SHP77 (cell line): ENCODE measurements at regions not wholly inside any gene's neighbourhood (a gene's known extent, or its start where the extent isn't known, plus 50 kb on each side); places are given as distances from the start of the nearest gene placed in this dataset.
A peak's percentile ranks its signal among the peaks of the same experiment; 100 is the strongest.

ENCODE experiments used
- DNase-seq, 2 experiments: peaks; one replicate each; lab custom pipeline; 2025; lab: John Stamatoyannopoulos, UW

DNA sequence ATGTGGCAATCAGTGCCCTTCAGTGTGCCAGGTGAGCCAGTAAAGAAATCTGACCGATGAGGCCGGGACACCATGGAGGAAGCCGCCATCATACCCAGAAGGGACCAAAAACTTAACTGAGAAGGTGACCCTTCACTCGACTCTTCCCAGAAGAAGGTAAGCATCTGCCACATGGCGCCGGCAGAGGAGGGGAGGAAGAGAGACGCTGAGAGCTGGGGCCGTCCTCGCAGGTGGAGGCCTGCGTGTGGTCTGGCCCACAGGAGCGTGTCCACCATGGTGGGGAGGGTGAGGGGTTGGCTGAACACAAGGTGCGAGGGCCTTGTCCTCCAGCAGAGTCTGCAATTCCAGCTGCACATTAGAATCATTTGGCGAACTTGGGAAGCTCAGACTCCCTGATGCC, 513.1 kb upstream of the RAB6C start:
- DNase-seq = no peak

DNA sequence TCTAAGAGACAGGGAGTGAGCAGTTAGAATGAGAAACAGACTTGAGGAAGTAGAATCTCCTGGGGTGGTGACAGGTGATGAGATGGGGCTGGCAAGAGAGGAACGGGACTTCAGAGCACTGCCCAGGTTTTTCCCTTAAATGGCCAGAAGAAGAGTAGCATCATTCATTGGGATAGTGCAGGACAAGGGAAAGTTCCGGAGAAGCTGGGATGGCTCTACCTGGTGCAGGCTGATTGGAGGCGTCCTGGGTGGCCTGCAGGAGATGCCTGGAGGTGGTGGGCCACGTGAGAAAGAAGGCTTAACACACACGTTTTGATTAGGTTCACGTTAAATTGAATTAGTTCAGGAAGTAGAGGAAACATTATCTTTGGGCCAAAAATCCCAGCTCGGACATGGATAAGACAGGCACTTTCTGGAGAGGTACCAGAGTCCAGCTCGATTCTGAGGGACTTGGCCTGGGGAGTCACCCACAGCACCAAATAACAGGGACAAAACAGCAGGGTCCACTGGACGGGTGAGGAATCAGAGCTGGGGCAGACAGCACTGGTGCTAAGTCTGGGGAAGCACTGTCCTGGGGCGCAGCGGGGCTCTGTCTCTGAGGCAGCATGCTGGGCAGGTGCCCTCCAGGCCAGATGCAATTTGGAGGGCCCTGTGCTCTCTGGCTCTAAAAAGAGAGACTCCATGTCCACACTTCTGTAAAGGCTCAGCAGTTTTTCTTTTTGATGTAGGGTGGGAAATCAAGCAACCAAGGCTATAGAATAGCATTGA, 512.3 kb upstream of the RAB6C start:
- DNase-seq = no peak

DNA sequence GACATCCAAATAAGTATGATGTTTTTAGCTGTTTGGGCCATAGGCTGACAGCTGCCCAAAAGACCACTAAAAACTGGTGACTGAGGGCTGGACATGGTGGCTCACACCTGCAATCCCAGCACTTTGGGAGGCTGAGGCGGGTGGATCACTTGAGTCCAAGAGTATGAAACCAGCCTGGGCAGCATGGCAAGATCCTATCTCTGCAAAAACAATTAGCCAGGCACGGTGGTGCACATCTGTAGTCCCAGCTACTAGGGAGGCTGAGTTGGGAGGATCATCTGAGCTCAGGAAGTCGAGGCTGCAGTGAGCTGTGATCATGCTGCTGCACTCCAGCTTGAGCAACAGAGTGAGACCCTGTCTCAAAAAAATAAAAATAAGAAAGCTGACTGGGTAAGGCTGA, 511.5 kb upstream of the RAB6C start:
- DNase-seq = no peak

DNA sequence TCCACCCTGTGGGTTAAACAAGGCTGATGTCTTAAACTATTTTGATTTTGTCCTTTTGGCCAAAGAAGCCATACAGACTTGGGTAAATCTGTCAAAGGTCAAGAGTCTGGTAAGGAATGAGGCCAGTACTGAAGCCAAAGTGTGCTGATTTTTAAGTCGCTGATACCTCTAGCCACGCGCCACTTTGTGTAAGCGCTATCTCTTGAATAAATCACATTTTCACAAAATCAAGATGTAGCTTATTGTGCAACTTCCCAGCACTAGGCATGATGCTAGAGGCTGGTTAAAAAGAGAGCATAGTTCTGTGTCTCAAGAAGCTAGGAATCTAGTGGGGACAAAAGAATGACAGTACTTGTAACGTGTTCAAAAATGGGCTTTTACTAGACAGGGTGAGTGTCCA, 510.6 kb upstream of the RAB6C start:
- no peak for DNase-seq

DNA sequence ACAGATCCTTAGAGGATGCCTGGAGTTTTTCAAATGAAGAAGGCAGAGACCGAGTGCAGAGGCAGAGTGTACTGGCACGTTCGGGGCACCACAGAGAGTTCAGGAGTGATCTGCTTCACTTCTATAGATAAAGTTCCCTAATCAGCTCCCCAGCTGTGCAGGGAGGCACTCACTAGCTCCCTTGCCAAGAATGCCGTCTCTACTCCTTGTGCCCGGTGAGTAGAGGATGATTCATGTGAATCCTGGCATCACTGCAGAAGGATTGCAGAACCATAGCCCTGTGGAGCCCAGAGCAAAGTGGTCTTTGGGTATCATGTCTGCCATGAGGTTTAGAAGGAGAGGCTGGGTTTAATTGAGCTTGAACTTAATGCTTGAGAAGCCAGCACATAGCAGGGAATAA, 510.1 kb upstream of the RAB6C start:
- DNase-seq = no peak

DNA sequence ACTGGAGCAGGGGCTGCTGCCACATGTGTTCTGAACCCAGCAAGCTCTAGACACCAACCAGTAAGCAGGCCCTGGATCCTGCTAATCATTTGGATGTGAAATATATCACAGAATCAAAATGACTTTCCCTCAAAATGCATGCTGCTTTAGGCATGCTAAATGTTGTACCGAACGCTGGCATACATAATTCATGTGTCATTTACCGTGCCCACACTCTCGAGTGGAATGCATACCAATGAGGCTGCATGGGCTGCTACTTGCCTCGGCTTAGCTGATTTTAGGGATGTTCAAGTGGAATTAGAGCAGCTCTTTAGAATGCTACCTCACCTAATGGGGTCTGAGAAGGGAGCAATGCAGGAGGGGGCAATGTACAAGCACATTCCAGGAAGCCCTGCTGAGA, 509.6 kb upstream of the RAB6C start:
- DNase-seq = no peak

DNA sequence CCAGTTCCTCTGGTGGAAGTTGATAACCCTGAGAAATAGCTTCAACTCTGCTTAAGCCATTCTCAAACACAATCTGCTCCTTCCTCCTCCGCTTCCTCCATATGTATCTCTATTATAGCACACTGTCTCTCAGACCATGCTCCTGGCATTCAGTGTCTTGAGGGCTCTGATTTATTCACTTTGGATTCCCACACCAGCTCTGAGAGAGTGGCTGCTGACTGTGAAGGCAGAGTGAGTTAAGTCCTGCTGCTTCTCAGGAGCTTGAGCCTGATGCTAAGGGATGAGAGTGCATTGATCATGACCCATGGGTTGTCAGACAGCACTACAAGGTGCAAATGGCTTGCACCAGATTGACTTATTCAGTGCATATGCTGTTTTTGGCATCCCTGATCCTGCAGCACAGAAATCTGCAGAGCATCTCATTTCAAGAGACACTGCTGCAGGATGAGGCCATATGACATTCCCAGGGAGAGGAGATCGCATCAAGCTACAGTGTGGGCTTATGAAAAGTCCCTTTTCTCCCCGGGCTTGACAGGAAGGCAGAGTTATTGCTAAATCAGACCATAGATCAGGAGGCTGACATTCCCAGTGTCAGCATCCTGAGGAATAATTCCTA, 500.5 kb upstream of the RAB6C start:
- no peak for DNase-seq

DNA sequence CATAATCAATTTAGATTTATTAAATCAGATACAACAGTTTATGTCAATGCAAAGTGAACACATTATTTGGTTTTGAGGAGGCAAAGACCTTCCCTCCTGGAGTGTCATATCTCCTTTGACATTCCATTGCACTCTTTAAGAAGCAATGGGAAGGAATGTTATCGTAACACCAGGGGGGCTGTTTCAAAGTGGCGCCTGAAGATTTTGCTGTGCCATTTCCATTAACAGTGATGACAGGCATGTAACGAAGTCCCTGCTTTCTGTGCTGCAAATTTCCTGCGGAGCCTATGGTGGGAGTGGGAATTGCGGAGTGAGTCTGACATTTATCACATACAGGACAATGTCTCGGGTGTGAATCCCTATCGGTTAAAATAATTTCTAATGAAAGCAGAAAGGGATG, 499.6 kb upstream of the RAB6C start:
- no peak for DNase-seq

DNA sequence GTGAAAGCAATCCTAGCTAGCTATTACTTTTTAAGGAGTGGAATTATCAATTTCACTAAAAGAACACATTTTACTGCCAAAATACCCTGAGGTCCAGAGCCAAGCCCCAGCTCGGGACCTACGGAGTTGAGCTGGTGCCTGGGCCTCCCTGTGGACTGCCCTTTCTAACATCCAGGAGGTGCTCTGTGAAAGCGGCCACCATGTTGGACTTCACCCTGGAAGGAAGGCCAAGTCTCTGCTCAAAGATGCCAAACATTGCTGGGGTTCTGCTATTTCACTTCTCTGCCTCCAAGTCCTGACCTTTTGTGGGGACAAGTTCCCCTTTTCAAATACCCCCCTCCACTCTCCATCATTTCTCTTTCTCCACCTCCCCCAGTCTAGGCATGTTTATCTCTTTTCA, 498.7 kb upstream of the RAB6C start:
- DNase-seq = no peak

DNA sequence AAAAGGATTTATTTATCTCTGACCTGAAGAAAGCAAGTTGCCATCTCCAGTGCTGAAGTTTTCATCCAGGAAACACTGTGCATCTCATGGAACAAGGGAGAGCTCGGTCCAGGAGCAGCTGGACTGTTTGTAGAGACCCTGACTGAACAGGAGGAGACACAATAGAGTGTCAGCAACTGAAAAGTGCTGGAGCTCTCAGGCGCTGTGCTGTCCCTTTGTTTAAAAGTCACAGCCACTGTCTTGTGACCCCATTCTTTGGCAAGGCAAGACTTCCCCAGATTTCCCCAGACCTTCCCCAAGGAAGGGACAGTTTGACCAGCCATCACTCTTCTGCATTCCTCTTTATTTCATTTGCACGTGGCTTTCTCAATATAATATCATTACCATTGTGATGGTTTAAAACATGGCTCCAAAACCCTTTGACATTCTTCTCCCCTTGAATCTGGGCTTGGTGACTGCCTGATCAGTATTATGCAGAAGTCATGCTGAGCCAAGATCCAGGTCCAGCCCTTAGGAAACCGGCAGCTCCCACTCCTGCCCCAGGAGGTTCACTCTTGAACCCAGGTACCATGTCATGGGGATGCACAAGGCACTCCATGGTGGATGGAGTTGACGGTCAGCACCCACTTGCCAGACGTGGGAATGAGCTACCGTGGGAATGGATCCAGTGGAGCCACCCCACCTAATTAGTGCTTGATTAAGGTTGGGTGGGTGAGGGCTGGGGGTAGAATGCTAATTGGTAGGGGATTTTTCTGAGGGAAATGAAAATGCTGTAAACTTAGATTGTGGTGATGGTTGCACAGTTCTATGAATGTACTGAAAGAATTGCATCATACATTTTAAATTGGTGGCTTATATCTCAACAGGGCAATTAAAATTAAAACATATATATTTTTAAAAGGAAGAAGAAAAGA, 497.9 kb upstream of the RAB6C start:
- DNase-seq = no peak

DNA sequence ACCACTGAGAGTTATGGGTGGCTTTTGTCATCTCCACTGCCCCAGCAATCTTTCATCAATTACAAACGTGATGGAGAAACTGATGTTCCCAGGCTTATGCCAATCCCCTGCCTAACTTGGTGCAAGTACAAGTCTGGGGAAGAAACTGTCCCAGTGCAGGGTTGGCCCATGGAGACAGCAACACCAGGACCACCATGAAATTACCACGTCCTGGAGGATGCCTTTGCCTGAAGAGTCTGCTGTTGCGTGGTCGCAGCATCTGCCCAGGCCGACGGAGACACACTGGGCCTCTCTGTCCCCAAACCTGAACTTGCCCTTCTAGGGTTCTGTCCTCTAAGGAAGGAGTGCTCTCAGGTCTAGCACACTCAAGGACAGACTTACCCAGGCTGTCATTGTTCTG, 496.8 kb upstream of the RAB6C start:
- DNase-seq = no peak

DNA sequence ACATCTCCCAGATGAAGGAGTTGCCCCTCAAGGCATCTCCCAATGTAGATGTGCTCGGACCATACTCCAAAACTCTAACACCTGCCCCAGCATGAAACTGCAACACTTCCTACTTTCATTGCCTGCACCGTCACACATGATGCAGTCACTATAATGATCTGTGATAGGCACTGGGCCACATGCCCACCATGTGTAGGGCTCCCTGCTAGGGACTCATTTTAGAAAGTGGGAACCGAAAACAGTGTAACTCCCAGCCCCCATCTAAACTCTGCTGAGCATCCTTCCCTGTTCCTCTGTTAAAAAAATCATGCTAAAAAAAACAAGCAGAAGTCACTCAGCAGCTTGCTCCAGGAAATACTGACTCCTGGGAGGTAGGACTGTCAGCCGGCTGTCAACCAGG, 496.1 kb upstream of the RAB6C start:
- no peak for DNase-seq

DNA sequence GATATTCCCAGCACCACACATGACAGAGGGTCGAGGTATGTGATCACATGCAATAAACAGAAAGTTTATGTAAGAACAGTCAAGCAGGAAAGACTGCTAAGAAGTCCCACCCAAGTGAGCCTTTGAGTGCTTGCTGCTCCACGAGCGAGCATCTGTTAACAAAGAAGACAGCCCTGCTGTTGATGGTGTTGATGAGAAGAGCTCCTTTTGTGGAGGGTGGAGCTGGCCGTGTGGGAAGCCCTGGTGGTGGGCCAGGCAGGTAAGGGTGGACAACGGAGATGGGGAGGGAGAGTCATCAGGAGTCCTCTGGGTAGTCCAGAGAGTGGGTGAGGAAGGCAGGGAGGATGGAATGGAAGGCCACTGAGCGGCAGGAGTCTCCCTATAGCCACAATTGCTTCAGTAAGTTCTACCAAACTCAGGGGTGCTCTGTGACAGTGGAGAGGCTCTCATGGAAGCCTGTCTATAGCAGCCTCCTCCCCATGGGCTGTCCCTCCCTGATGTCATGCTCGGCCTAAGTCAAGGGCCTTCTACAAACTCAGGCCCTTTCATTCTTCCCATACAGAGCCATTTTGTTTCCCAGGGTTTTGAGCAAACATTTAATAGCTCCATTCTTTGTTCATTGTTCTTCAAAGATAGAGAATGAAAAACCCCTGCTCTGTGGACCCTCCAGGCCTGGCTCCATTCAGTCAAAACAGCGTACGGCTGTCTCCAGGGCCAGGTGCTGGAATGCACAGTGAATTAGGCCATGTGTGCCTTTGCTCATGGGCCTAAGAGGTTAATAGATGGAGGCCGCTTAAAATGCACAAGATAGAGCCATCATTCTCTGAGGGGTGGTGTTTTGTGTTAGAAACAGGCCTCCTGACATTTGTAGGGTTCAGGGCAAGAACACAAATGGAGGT, 494.2 kb upstream of the RAB6C start:
- no peak for DNase-seq

DNA sequence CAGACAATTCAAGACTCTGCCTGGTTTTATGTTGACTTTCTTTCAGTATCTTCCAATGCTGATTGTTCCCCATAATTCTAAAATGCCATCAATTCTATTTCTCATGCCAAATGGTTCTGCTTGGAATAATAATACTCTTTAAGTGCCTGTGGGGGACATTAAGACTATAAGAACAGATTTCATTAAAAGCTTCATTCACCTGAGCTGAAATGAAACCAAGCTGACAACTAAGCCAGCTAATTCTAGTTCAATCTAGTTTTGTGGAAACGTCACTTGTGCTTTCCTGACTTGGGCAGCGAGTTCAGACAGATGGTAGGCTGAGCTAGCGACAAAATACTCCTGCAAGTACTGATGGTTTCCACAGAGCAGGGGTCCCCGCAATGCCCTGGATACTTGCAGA, 491.1 kb upstream of the RAB6C start:
- DNase-seq = no peak

DNA sequence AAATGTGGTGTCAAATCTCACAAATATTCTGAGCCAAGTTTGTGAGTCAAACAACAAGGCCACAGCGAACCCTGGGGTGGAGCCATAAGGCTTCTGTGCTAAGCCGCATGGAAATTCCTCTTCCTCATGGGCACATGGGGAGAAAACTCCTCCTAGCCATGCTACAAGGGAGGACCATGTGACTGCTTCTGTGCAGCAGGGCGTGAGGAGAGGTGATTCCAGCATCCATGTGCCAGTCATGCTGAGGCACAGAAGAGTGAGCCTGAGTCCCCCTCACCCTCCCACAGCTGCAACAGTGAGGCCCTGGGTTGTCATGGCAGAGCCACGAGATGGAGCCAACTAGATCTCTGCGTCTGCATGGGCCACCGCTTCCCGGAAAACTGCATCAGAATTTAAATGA, 488.8 kb upstream of the RAB6C start:
- no peak for DNase-seq

DNA sequence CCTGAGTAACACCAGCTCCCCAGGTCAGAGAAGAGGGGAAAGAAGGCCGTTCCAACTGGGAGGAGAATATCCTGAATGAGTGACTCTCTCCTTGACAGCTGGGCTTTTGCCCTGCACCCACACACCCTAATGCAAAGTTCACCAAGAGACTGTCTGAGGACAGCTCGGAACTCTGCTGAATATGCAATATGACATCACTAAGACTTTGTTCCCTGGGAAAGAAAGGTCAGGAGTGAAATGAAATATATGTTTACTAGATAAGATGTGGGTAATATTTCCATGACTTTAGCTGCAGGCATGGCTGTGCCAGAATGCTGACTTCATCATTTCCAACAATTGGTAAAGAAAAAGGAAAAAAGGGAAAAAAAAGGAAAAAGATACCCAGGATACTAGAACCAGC, 488.2 kb upstream of the RAB6C start:
- no peak for DNase-seq

DNA sequence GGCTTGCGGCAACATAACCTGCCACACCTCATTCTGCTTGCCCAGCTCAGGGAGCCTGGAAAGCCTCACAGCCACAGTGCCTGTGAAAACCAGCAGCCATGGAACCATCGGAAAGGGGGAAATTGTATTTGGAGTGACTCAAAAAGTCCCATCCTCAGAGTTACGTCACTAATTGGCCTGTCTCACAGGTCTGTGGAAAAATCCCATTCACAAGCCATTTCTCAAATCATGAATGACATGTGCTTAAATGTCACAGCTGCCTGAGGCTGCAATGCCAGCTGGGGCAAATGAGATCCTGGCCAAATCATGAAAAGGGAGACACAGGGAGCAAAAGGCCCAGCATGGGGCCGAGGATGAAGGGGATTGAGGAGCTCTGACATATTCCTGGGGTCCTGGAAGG, 486.9 kb upstream of the RAB6C start:
- DNase-seq = no peak

DNA sequence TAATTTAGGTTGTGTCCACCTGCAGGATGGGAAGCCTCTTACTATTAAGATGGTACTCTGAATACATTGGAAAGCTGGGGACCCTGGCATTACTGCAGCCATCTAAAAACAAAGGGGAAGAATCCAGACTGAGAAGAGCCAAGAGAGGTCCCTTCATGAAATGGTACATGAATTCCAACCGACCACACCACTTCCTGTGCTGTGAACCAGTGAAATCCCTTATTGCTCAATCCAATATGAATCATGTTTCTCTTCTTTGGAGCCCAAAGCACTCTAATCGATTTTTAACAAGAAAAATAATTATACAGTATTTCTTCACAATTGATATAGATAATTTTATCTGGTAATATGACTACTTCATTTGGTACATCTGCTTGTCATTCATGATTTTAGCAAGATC, 479.7 kb upstream of the RAB6C start:
- DNase-seq = no peak

DNA sequence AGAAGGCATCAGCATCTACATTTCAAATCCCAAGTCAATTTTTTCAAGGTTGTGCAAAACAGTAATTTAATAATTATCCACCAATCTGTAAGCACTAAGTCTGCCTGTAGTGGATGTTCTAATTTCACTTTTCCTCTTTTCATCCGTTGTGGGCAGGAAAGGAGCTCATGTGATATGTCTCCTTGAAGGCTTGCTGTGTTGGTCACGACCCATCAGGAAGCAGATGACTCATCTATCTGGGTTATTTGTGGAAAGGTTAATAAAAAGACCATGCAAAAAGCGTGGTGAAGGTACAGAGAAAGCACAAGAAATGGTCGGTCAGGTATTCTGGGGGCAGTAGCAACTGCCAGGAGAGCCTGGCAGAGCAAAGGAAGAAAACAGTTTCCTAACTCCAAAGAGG, 476.7 kb upstream of the RAB6C start:
- DNase-seq = no peak

DNA sequence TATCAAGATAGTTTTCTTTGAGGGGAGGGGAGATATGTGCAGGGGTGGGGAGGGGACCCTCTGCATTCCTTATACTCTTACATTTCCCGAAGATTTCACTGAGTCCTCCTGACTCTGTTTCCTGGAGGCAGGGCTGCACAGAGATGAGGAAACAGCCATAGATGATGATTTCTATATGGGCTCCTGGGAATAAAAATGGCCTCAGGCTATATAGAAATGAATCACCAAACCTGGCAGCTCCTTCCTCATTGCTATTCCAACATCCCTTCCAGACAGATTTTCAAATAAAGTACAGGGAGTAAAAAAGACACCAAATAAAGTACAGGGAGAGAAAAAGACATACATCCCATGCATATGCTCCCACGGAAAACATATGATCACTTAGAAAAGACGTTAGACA, 474.8 kb upstream of the RAB6C start:
- DNase-seq = no peak

DNA sequence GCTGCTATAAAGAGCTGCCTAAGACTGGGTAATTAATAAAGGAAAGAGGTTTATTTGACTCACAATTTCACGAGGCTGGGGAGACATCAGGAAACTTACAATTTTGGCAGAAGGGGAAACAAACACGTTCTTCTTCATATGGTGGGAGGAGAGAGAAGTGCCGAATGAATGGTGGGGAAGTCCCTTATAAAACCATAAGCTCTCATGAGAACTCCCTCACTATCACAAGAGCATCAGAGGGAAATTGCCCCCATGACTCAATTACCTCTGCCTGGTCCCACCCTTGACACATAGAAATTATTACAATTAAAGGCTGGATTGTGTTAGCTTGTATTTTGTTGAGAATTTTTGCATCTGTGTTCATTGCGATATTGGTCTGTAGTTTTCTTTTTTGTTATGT, 460.5 kb upstream of the RAB6C start:
- no peak for DNase-seq

DNA sequence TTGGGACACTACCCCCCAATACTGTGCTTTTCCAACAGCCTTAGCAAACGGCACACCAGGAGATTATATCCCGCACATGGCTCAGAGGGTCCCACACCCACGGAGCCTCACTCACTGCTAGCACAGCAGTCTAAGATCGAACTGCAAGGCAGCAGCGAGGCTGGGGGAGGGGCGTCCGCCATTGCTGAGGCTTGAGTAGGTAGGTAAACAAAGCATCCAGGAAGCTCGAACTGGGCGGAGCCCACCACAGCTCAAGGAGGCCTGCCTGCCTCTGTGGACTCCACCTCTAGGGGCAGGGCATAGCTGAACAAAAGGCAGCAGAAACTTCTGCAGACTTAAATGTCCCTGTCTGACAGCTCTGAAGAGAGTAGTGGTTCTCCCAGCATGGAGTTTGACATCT, 447.3 kb upstream of the RAB6C start:
- peak; percentile 23 to 31 for DNase-seq
